ENCODE measurements at regions not wholly inside any gene's neighbourhood (a gene's known extent, or its start where the extent isn't known, plus 50 kb on each side); places are given as distances from the start of the nearest gene placed in this dataset.

DNA sequence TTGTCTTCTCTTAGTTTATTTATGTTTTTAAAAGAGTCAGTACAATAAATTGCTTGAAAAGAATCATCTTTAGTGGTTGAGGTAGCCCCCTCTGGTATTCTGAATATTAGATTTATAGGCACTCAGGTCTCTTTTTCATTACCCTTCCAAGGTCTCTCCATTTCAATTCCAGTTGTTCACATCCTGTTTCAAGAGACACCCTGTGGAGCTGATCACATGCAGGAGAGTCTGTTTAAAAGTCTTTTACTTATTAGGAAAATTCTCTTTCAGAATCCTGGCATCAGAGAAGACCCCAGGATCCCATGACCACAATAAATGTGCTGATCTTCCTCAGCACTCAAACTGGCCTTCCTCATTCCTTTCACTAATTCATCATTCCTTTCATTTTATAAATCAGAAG, 195.7 kb downstream of the ZIC4 start:
- H2AFZ ChIP-seq (ENCODE audit: low read length): no peak overlapping the region
- ChIA-PET POLR2A (ENCODE audit: unreplicated experiment) (no interaction called here), CTCF (no interaction called here)
- H3K9ac ChIP-seq (ENCODE audit: low read length): no peak overlapping the region
- H3K4me3 ChIP-seq (ENCODE audit: low read length): no peak overlapping the region
- no peaks in the 10 kb centered on the region for H3K27me3 ChIP-seq (ENCODE audit: low read length)
- TF ChIP-seq, protein P1, sequence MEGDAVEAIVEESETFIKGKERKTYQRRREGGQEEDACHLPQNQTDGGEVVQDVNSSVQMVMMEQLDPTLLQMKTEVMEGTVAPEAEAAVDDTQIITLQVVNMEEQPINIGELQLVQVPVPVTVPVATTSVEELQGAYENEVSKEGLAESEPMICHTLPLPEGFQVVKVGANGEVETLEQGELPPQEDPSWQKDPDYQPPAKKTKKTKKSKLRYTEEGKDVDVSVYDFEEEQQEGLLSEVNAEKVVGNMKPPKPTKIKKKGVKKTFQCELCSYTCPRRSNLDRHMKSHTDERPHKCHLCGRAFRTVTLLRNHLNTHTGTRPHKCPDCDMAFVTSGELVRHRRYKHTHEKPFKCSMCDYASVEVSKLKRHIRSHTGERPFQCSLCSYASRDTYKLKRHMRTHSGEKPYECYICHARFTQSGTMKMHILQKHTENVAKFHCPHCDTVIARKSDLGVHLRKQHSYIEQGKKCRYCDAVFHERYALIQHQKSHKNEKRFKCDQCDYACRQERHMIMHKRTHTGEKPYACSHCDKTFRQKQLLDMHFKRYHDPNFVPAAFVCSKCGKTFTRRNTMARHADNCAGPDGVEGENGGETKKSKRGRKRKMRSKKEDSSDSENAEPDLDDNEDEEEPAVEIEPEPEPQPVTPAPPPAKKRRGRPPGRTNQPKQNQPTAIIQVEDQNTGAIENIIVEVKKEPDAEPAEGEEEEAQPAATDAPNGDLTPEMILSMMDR (conservative IDR thresholded peaks at IDR 0.05; ENCODE audit: low read depth, low read length): no peak
- TF ChIP-seq EZH2phosphoT487 (IDR thresholded peaks at IDR 0.05; ENCODE audit: borderline replicate concordance, low read length) (no peak), EZH2 (IDR thresholded peaks at IDR 0.05; ENCODE audit: low read length, unreplicated experiment) (no peak)
- H3K9me3 ChIP-seq (ENCODE audit: low read length): no peaks in the 10 kb centered on the region
- ATAC-seq: no peak
- H3K79me2 ChIP-seq (ENCODE audit: low read length): no peaks in the 10 kb centered on the region
- intact Hi-C loops (cut with micrococcal nuclease): no loop called here
- no peak overlapping the region for H3K4me2 ChIP-seq (ENCODE audit: low read length)
- no peaks in the 10 kb centered on the region for H3K9me2 ChIP-seq (replicated peaks; ENCODE audit: low read length)
- no peaks in the 10 kb centered on the region for H3F3A ChIP-seq (ENCODE audit: low read length, unreplicated experiment)
- DNase-seq: no peak
- H3K4me1 ChIP-seq (ENCODE audit: insufficient read depth, low read length): no peaks in the 10 kb centered on the region
- no TSS peak for BruUV-seq (replicated peaks)
- H3K36me3 ChIP-seq (ENCODE audit: low read depth, low read length): no peaks in the 10 kb centered on the region
- no peak overlapping the region for H3K27ac ChIP-seq (ENCODE audit: low read length)
- no peaks in the 10 kb centered on the region for H4K20me1 ChIP-seq (ENCODE audit: low read length)

DNA sequence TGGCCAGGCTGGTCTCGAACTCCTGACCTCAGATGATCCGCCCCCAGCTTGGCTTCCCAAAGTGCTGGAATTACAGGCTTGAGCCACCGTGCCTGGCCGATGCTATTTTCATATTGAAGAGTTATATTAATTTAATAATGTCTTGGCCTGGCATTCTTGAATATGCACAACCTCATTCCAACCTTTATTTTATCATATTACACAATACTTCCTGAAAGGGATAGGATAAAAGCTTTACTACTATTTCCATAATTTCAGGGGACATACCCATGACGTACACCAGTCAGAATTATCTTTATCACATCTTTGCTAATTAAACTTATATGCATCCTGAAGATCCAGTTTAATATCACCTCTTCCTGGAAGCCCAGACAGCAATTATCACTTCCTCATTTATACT, 205.3 kb downstream of the ZIC4 start:
- CTCF ChIA-PET: no interaction called here
- Histone ChIP-seq H3K4me1 (ENCODE audit: insufficient read depth, low read length) (no peaks in the 10 kb centered on the region), H3K4me3 (ENCODE audit: low read length) (no peak overlapping the region), H2AFZ (ENCODE audit: low read length) (no peak overlapping the region), H4K20me1 (ENCODE audit: low read length) (no peaks in the 10 kb centered on the region), H3K27me3 (ENCODE audit: low read length) (no peaks in the 10 kb centered on the region), H3K9me3 (ENCODE audit: low read length) (no peaks in the 10 kb centered on the region), H3K79me2 (ENCODE audit: low read length) (no peaks in the 10 kb centered on the region), H3K4me2 (ENCODE audit: low read length) (no peak overlapping the region), H3K9me2 (replicated peaks; ENCODE audit: low read length) (no peaks in the 10 kb centered on the region), H3F3A (ENCODE audit: low read length, unreplicated experiment) (no peaks in the 10 kb centered on the region), H3K9ac (ENCODE audit: low read length) (no peak overlapping the region), H3K27ac (ENCODE audit: low read length) (no peak overlapping the region), H3K36me3 (ENCODE audit: low read depth, low read length) (no peaks in the 10 kb centered on the region)
- DNase-seq: no peak
- intact Hi-C loops (cut with micrococcal nuclease): no loop called here
- no peak for ATAC-seq
- POLR2A ChIA-PET (ENCODE audit: unreplicated experiment): no interaction called here
- TF ChIP-seq EZH2 (IDR thresholded peaks at IDR 0.05; ENCODE audit: low read length, unreplicated experiment): no peak
- TF ChIP-seq EZH2phosphoT487 (IDR thresholded peaks at IDR 0.05; ENCODE audit: borderline replicate concordance, low read length): no peak
- TF ChIP-seq, protein P1 (conservative IDR thresholded peaks at IDR 0.05; ENCODE audit: low read depth, low read length): no peak
- no TSS peak for BruUV-seq (replicated peaks)

DNA sequence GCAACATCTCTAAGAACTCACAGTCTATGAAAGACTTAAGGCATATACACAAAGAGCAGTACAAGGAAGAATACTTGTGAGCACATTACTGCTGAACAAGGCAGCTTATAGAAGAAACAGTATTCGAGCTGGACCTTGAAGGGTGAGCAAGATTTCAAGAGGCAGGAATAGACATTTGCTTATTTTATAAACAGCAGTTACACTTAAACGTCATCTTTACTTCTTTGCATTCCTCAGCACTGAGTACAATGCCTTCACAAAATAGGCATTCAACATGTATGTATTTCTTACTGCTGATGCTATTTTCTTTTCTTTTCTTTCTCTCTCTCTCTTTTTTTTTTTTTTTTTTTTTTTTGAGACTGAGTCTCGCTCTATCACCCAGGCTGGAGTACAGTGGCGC, 205.8 kb downstream of the ZIC4 start:
- TF ChIP-seq EZH2phosphoT487 (IDR thresholded peaks at IDR 0.05; ENCODE audit: borderline replicate concordance, low read length): no peak
- TF ChIP-seq, protein P1 (conservative IDR thresholded peaks at IDR 0.05; ENCODE audit: low read depth, low read length): no peak
- TF ChIP-seq EZH2 (IDR thresholded peaks at IDR 0.05; ENCODE audit: low read length, unreplicated experiment): no peak
- ChIA-PET POLR2A (ENCODE audit: unreplicated experiment) (no interaction called here), CTCF (no interaction called here)
- no peaks in the 10 kb centered on the region for H3K36me3 ChIP-seq (ENCODE audit: low read depth, low read length)
- no peak overlapping the region for H3K4me3 ChIP-seq (ENCODE audit: low read length)
- no peaks in the 10 kb centered on the region for H3K27me3 ChIP-seq (ENCODE audit: low read length)
- no peak overlapping the region for H3K27ac ChIP-seq (ENCODE audit: low read length)
- DNase-seq (no peak), ATAC-seq (no peak)
- H3K4me2 ChIP-seq (ENCODE audit: low read length): no peak overlapping the region
- H2AFZ ChIP-seq (ENCODE audit: low read length): no peak overlapping the region
- H3K9me3 ChIP-seq (ENCODE audit: low read length): no peaks in the 10 kb centered on the region
- no peaks in the 10 kb centered on the region for H3K4me1 ChIP-seq (ENCODE audit: insufficient read depth, low read length)
- no peaks in the 10 kb centered on the region for H3F3A ChIP-seq (ENCODE audit: low read length, unreplicated experiment)
- intact Hi-C loops (cut with micrococcal nuclease): no loop called here
- no peaks in the 10 kb centered on the region for H3K79me2 ChIP-seq (ENCODE audit: low read length)
- H3K9me2 ChIP-seq (replicated peaks; ENCODE audit: low read length): no peaks in the 10 kb centered on the region
- no peaks in the 10 kb centered on the region for H4K20me1 ChIP-seq (ENCODE audit: low read length)
- H3K9ac ChIP-seq (ENCODE audit: low read length): no peak overlapping the region
- BruUV-seq (replicated peaks): no TSS peak
